Mucosa of descending colon (tissue), 3 donors: ENCODE measurements at regions not wholly inside any gene's neighbourhood (a gene's known extent, or its start where the extent isn't known, plus 50 kb on each side); places are given as distances from the start of the nearest gene placed in this dataset.

ENCODE experiments used
- ATAC-seq: fragments of 200-7000 bp; cut with Tn5 transposase; one replicate; pipeline ENCODE4 v1.9.1; 2020; ENCODE audit warnings: mild to moderate bottlenecking, moderate library complexity
- DNase-seq, 3 donors: peaks; one replicate each; pipeline ENCODE4 v3.0.0-alpha.2; 2020
- H3K36me3 ChIP-seq: fragments of 200-600 bp; one replicate; pipeline ENCODE4 v1.8.0; 2021; ENCODE audit warnings: low read depth, mild to moderate bottlenecking
- H3K4me1 ChIP-seq: fragments of 200-600 bp; one replicate; pipeline ENCODE4 v1.8.0; 2021; ENCODE audit warnings: low read depth, mild to moderate bottlenecking
- H3K4me3 ChIP-seq: fragments of 200-600 bp; one replicate; pipeline ENCODE4 v1.8.0; 2021; ENCODE audit warnings: mild to moderate bottlenecking
- H3K9me3 ChIP-seq: fragments of 200-600 bp; one replicate; pipeline ENCODE4 v1.8.0; 2021; ENCODE audit warnings: mild to moderate bottlenecking
- CTCF ChIP-seq: fragments of 200-600 bp; IDR thresholded peaks from one replicate; pipeline ENCODE4 v1.8.0; 2022; ENCODE audit warnings: antibody characterized with exemption, mild to moderate bottlenecking
- intact Hi-C, 2 donors: fragments of 100-400 bp; cut with DNase I in 1 of 2; cut with micrococcal nuclease in 1 of 2; formaldehyde crosslinking; loops; one replicate each; pipeline versions ENCODE4 v1.11.0 to v1.11.1; 2022; cut with DNase I, micrococcal nuclease
- donor health status: DM: no; HTN: no; CAD: no; lungs with moderate emphysema.
- donor health status: DM: no; HTN: no; CAD: no.
- donor health status: DM: no; HTN: yes; CAD: no.

GRCh38 chr11:127420139-127420538 is 419.6 kb upstream of the KIRREL3 start:
- Histone ChIP-seq H3K9me3 (no peaks in the 10 kb centered on the region), H3K36me3 (no peaks in the 10 kb centered on the region), H3K4me3 (no peak overlapping the region), H3K4me1 (no peaks in the 10 kb centered on the region)
- ATAC-seq (no peak), DNase-seq (no peak)
- TF ChIP-seq CTCF, result no peak
- intact Hi-C loops, result no loop called here

GRCh38 chr11:127412722-127413380 is 412.3 kb upstream of the KIRREL3 start:
- peak in 2 of 3 donors; percentile 4 to 28 for DNase-seq
- Histone ChIP-seq H3K4me3 (no peak overlapping the region), H3K9me3 (peaks cover 5% of the 10 kb centered on the region), H3K4me1 (no peaks in the 10 kb centered on the region), H3K36me3 (no peaks in the 10 kb centered on the region)
- TF ChIP-seq CTCF, result no peak
- intact Hi-C loops, result no loop called here
- ATAC-seq, result peak; percentile 49

DNA sequence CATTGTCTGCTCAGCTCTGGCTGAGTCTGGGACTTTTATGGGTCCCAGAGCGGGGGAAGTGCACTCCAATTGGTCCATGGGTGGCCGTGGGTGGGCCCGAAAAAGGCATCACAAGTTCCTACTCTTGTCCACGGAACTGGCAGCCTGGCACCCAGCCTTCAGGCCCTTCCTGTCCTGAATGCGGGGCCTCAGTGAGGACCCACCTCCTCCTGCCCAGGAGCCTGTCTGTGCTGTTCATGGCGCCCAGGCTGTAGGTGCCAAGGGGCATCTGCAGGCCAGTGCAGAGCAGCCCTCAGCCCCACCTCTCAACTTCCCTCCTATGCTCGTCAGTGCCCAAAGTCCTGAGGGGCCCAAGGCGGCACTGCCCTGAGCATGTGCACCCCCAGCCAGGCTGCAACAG is 411.7 kb upstream of the KIRREL3 start:
- ATAC-seq, result no peak
- Histone ChIP-seq H3K4me1 (no peaks in the 10 kb centered on the region), H3K9me3 (peaks cover 5% of the 10 kb centered on the region), H3K4me3 (no peak overlapping the region), H3K36me3 (no peaks in the 10 kb centered on the region)
- DNase-seq, result no peak
- intact Hi-C loops, result no loop called here
- TF ChIP-seq CTCF, result no peak

- no peaks in the 10 kb centered on the region for H3K36me3 ChIP-seq
- H3K4me3 ChIP-seq, result no peak overlapping the region
- TF ChIP-seq CTCF, result no peak
- no peak for ATAC-seq
- no peaks in the 10 kb centered on the region for H3K4me1 ChIP-seq
- peaks cover 5% of the 10 kb centered on the region for H3K9me3 ChIP-seq
- intact Hi-C loops, result no loop called here
- DNase-seq, result no peak
Measured at GRCh38 chr11:127411283-127411682, 410.7 kb upstream of the KIRREL3 start.

GRCh38 chr11:127395034-127395433 is 394.5 kb upstream of the KIRREL3 start:
- no peak for TF ChIP-seq CTCF
- H3K9me3 ChIP-seq, result no peaks in the 10 kb centered on the region
- ATAC-seq, result no peak

More at GRCh38 chr11:127395034-127395433, 394.5 kb upstream of the KIRREL3 start:
- Histone ChIP-seq H3K4me1 (no peaks in the 10 kb centered on the region), H3K4me3 (no peak overlapping the region), H3K36me3 (no peaks in the 10 kb centered on the region)
- intact Hi-C loops, result no loop called here
- DNase-seq, result no peak
